COR-L47 (cell line): ENCODE measurements at regions not wholly inside any gene's neighbourhood (a gene's known extent, or its start where the extent isn't known, plus 50 kb on each side); places are given as distances from the start of the nearest gene placed in this dataset.
A peak's percentile ranks its signal among the peaks of the same experiment; 100 is the strongest.

Source experiments
- DNase-seq: peaks from one replicate; lab custom pipeline; 2025; lab: John Stamatoyannopoulos, UW

DNA sequence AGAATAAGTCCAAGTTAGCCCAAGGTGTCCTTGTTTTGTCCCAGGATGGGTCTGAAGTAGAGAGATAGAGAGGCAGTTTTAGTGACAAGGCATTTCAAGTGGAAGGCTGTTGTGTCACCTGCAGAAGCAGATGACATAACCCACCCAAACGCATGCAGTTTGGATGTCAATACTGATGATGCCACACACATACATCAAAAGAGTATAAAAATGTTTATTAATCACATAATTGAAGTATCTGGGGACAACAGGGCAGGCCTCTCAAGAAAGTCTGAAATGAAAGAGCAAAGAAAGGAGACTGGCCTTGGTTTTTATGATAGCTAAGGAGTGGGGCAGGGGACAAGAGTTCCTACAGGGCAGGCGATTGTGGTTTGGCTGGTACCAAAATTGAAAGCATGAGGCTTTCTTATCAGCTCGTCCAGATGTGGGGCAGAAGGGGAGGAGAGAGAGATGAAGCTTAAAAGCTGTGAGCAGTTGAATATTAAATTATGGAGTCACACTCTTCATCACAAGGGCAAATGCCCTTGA is 78.4 kb upstream of the TSPAN8 start:
- DNase-seq, result no peak

DNA sequence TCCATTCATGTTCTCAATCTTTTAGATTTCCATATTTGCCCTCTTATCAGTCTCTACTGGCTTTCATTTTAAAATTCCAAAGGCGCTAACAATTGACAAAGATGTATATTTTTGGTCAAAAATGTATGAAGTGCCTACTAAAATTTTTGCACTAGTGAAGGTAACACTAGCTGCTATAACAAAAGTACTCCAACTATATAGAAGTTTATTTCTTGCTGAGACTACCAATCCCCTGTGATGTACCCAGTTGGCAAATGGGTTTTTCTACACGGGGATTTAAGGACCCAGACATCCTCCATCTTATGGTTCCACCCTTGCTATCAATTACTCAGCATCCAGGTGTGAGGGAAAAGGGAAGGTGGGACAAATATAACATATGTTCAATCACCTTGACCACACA is 75.3 kb upstream of the TSPAN8 start:
- DNase-seq, result no peak

DNA sequence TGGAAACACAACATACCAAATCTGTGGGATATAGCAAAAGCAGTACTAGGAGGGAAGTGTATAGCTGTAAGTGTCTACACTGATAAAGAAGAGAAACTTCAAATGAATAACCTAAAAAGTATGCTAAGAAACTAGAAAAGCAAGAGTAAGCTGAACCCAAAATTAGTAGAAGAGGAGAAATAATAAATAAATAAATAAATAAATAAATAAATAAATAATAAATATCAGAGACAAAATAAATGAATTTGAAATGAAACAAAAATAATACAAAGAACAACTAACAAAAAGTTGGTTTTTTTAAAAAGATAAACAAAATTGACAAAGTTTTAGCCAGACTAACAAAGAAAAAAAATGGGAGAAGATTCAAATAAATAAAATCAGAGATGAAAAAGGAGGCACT is 72.7 kb upstream of the TSPAN8 start:
- no peak for DNase-seq

DNA sequence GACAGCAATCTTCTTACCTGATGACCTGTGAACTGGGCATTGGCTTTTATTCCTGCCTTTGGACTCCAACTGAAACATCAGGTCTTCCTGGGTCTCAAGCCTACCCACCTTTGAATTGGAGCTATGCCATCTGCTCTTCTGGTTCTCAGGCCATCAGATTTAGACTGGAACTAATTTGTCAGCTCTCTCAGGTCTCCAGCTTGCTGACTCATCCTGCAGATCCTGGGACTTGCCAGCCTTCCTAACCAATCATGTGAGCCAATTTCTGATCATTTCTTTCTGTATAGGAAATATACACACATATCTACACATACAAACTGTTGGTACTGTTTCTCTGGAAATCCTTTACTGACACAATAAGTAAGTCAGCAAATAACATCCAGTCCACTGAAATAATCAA is 65.3 kb upstream of the TSPAN8 start:
- no peak for DNase-seq

DNA sequence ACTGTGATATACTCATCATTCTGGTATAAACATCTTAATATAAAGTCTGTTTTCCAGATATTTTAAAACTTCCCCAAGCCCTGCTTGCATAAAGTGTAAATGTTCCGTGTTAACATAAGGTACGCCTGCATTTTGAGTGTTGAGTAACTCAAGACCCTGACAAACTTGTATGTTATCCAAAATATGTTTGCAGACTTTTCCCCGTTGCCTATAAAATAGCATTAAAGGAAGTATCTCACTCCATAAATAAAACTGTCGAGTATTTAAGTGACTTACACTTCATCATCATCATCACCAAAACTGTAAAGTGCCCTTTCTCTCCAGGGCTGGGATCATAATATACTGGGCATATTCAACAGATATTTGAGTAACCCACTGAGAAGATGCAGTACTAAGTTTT is 64.6 kb upstream of the TSPAN8 start:
- no peak for DNase-seq

DNA sequence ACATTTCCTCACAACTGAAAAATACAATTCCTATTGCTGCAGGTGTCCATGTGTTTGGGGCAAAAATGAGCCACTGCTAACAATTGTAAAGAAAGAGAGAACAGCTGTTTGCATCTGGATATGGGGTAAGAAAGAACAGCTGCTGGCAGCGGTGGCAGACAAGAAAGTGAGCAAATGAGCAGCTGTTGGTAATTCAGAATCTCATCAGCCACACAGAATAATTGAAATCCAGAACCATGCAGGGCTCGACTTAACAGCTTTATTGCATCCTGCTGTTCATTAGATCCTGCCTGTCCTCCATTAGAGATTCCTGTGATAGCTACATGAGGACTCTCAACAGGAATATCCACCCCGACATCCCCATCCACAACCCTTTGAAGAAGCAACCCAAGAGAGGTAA is 62.5 kb upstream of the TSPAN8 start:
- no peak for DNase-seq

DNA sequence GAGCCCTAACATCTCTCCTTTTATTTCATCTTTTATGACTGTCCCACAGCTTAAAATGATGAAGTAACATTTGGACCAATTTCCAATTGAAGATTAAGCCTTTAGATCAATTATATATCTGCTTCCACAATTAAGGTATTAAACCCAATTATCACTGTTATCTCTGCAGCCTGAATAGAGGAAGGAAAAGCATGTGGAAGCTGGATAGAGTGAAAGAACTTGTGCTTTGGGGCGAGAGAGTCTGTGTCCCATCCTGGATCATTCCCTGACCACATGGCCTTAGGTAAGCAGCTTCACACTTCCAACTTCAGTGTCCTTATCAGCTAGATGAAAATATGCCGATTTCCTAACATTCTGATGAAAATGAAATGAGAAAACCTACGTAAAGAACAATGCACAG is 61.4 kb upstream of the TSPAN8 start:
- DNase-seq, result no peak

DNA sequence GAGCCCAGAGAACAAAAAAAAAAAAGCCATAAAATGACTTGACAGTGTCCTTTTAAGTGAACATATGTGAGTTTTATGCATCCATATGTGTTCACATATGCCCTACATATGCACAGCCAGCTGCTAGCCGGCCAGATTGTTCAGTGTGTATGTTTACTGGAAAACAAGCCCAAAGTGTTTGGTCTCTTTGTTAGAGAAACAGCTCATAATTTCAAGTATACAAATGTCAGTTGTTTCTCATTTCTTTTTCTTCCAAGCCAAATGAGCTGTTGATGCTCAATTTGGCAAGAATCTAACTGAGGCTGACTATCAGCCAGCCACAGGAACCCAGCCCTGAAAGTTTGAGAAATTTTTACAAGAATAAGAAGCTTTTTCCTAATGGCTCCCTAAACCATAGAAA is 60.8 kb upstream of the TSPAN8 start:
- DNase-seq, result no peak

DNA sequence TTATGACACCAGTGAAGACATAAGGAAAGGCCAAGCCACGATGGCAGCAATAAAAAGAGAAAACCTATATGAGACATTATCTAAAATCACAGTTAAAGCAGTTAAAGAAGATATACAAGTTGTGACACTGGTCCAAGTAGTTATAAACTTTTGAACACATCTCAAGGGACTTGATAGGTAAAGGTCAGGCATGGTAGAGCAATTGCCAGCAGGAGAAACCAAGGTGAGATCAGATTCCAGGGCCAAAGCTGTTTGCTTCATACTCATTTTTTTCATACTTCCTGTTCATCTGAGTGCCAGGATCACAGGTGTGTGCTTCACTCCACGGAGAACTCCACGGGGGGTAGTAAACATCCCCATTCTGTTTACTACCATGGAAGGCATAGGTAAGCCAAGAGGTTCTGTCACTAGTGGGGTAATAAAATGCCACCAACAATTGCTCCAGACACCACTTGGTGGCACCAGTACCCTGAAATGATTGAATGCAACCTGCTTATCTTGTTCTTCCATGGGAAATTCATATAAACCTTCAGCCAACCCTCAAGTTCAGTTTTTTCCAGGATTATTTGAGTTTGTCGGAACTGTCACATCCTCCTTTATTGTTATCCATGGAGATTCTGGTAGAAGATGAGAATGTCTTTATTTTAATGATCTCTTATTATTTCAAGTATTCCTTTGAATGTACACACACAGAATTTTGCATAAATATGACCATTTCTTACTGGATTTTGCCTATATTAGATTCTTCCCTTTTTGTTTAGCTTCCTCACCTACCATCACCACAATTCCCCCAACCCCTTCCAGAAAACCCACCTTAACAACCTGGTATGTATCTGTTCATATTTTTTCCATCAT is 59.2 kb upstream of the TSPAN8 start:
- DNase-seq, result peak; percentile 63

DNA sequence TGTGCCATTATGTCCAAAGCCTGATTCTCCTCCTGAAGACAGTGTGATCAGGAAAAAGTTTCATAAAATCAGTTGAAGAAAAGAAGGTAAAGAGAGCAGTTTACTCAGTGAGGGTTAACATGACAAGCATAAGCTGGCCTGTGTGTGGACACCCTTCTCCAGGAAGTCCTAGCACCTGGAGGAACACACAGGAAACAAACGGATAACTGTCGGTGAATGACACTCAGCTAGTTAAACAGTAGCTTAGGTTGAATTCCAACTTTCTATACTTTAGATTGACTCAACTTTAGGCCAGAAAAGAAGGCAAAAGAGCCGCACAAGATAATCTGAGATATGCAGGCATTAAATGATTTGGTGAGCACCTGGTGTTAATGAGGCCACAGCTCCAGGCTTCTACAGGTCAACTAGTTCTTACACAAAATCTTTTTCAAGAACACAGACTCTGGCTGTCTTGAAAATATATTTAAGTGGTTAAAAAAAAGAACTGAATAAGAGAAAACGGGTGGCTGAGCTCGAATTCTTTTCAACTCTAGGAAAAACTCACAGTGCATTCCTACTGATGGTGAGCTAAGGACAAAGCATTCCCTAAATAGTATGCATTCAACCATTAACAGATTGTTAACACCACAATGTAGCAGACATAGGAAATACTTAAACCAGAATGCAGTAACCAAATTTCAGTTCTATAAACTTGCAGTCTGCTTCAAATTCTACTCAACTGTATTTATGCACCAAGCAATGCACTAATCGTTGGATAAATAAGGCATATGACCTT is 56.9 kb upstream of the TSPAN8 start:
- DNase-seq, result no peak

DNA sequence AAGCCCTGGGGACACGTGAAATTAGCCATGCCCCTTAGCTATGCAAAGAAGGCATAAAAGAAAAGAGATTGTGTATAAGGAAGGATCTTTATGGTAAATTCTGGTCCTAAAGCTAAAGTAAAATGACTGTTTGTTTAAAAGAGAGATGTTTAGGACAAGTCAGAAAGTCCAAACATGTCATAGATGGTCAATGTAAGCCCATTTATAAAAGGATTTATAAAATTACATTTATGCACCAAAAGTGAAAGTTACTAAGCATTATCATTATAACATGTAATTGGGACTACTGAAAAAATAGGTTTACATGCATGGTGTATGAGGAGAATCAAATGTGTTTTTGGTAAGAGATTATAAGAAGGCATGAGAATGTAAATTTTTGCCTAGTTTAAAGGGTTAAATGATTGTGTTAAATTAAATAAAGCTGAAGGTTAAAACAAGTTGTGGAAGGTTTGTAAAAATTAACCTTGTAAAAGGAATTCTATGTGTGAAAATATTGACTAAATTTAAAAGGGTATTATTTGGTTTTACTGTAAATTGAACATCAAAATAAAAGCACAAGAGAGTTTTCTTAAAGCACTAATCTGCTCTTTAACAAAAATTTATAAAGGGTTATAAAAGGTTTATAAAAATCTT is 50.4 kb upstream of the TSPAN8 start:
- no peak for DNase-seq
